GM12878 (cell line): ENCODE measurements at regions not wholly inside any gene's neighbourhood (a gene's known extent, or its start where the extent isn't known, plus 50 kb on each side); places are given as distances from the start of the nearest gene placed in this dataset.

ENCODE experiments used
- ATAC-seq: fragments of 200-7000 bp; cut with Tn5 transposase; 3 replicates; pipeline ENCODE4 v1.9.1; 2020; ENCODE audit warnings: mild to moderate bottlenecking, moderate library complexity
- BruUV-seq: library from RNA; stranded (reverse); fragments of 400-500 nt; replicated peaks from 2 replicates; lab custom pipeline; 2021; lab: Mats Ljungman, UMichigan
- CTCF ChIA-PET: fragments of 300-600 bp; sonication (Branson Sonifier 250); formaldehyde crosslinking; extraction: SDS; loops from one replicate; lab custom pipeline; 2021; ENCODE audit warnings: inconsistent platforms; lab: Yijun Ruan, JAX
- POLR2A ChIA-PET: fragments of 350-600 bp; formaldehyde crosslinking; extraction: SDS; loops from one replicate; lab custom pipeline; 2021; ENCODE audit warnings: inconsistent platforms; lab: Charles Lee
- RAD21 ChIA-PET: fragments of 300-600 bp; sonication (Branson Sonifier 250); formaldehyde crosslinking; loops from one replicate; lab custom pipeline; 2023; ENCODE audit warnings: antibody characterized with exemption; ENCODE audit not compliant: unreplicated experiment; lab: Charles Lee
- SMC1A ChIA-PET: fragments of 300-600 bp; sonication (Branson Sonifier 250); formaldehyde crosslinking; loops from one replicate; lab custom pipeline; 2023; ENCODE audit not compliant: unreplicated experiment, uncharacterized antibody; lab: Charles Lee
- DNase-seq: peaks from one replicate; pipeline ENCODE4 v3.0.0-alpha.2; 2011; ENCODE audit warnings: low read depth, low spot score
- FAIRE-seq: peaks from 3 replicates; lab custom pipeline; 2011; peaks lifted over from hg19 to GRCh38; lab: Jason Lieb, UNC
- H2AFZ ChIP-seq: 2 replicates; pipeline ENCODE4 v1.6.0; 2011; ENCODE audit warnings: low read depth, low read length, control low read depth; ENCODE audit not compliant: control insufficient read depth
- H3K27ac ChIP-seq: 2 replicates; pipeline ENCODE4 v1.5.1; 2011; ENCODE audit warnings: control low read depth; ENCODE audit not compliant: control insufficient read depth, insufficient read depth
- H3K27me3 ChIP-seq, 2 experiments: replicated peaks in 1 of 2; 2 replicates each; pipeline versions ENCODE4 v1.6.0 to v1.6.1; 2011; ENCODE audit warnings: low read length in 1 of 2; ENCODE audit not compliant: control insufficient read depth in 2 of 2, insufficient read depth in 2 of 2
- H3K36me3 ChIP-seq, 2 experiments: 2 replicates each; pipeline ENCODE4 v1.5.1; 2011; ENCODE audit warnings: low read length in 1 of 2; ENCODE audit not compliant: control insufficient read depth in 2 of 2, insufficient read depth in 2 of 2
- H3K4me1 ChIP-seq: 2 replicates; pipeline ENCODE4 v1.6.1; 2011; ENCODE audit warnings: mild to moderate bottlenecking, low read length, moderate library complexity, mixed read lengths; ENCODE audit not compliant: control insufficient read depth, insufficient read depth
- H3K4me2 ChIP-seq: 2 replicates; pipeline ENCODE4 v1.6.0; 2011; ENCODE audit warnings: control low read depth; ENCODE audit not compliant: control insufficient read depth, insufficient read depth
- H3K4me3 ChIP-seq: fragments of 200-600 bp; sonication (generic); 2 replicates; pipeline ENCODE4 v1.5.1; 2016
- H3K79me2 ChIP-seq: 2 replicates; pipeline ENCODE4 v1.6.0; 2011; ENCODE audit warnings: low read length; ENCODE audit not compliant: control insufficient read depth, insufficient read depth
- H3K9ac ChIP-seq: 2 replicates; pipeline ENCODE4 v1.8.0; 2011; ENCODE audit warnings: low read length, control low read depth, mixed read lengths; ENCODE audit not compliant: control insufficient read depth, insufficient read depth
- H3K9me3 ChIP-seq: replicated peaks from 3 replicates; pipeline ENCODE4 v1.5.1; 2011; ENCODE audit warnings: mild to moderate bottlenecking, low read length; ENCODE audit not compliant: control insufficient read depth, insufficient read depth
- H4K20me1 ChIP-seq: 2 replicates; pipeline ENCODE4 v1.6.0; 2011; ENCODE audit not compliant: control insufficient read depth, insufficient read depth
- BCL11A ChIP-seq: IDR thresholded peaks from 2 replicates; pipeline ENCODE4 v1.6.1; 2011; ENCODE audit warnings: low read depth, low read length
- BCL3 ChIP-seq: IDR thresholded peaks from 2 replicates; pipeline ENCODE4 v1.6.1; 2011; ENCODE audit warnings: borderline replicate concordance, low read depth, mild to moderate bottlenecking, moderate library complexity, low read length; ENCODE audit not compliant: insufficient read depth, poor library complexity, severe bottlenecking
- EGR1 ChIP-seq, 2 experiments: IDR thresholded peaks; 1 replicate in 1 of 2; 2 replicates in 1 of 2; pipeline ENCODE4 v1.6.1; 2011 to 2012; ENCODE audit warnings: low read depth in 2 of 2, low read length in 2 of 2, borderline replicate concordance in 1 of 2, mild to moderate bottlenecking in 1 of 2, moderate library complexity in 1 of 2
- EP300 ChIP-seq, 2 experiments: fragments of 150-350 bp in 1 of 2; IDR thresholded peaks; 2 replicates each; pipeline ENCODE4 v1.6.1; 2011 to 2012; ENCODE audit warnings: low read depth in 2 of 2, low read length in 2 of 2, borderline replicate concordance in 1 of 2, improper control_type of control experiment in 1 of 2, inconsistent platforms in 1 of 2; ENCODE audit not compliant: control insufficient read depth in 1 of 2
- JUND ChIP-seq: IDR thresholded peaks from 2 replicates; pipeline ENCODE4 v1.6.1; 2012; ENCODE audit warnings: low read depth, mild to moderate bottlenecking, low read length, improper control_type of control experiment, moderate library complexity
- MYB ChIP-seq: fragments of 150-350 bp; IDR thresholded peaks from 2 replicates; pipeline ENCODE4 v1.6.1; 2014; ENCODE audit warnings: mild to moderate bottlenecking, low read depth, low read length, borderline replicate concordance
- PBX3 ChIP-seq: IDR thresholded peaks from 2 replicates; pipeline ENCODE4 v1.6.1; 2011; ENCODE audit warnings: mild to moderate bottlenecking, low read depth, low read length, moderate library complexity; ENCODE audit not compliant: insufficient replicate concordance
- SUPT20H ChIP-seq: IDR thresholded peaks from 2 replicates; pipeline ENCODE4 v1.6.1; 2011; ENCODE audit warnings: low read depth, mild to moderate bottlenecking, low read length, moderate library complexity, borderline replicate concordance; ENCODE audit not compliant: control insufficient read depth
- TCF3 ChIP-seq: IDR thresholded peaks from 2 replicates; pipeline ENCODE4 v1.6.1; 2012; ENCODE audit warnings: low read depth, mild to moderate bottlenecking, low read length, borderline replicate concordance; ENCODE audit not compliant: insufficient read depth
- ZZZ3 ChIP-seq: IDR thresholded peaks from 2 replicates; pipeline ENCODE4 v1.6.1; 2011; ENCODE audit warnings: low read depth; ENCODE audit not compliant: control insufficient read depth, insufficient read length
- WGBS: methylation state at CpG from one replicate; pipeline ENCODE4 v1.1.6; 2016; ENCODE audit warnings: low lambda C conversion rate; ENCODE audit not compliant: insufficient replicate concordance, insufficient coverage; ENCODE audit errors: missing lambda C conversion rate; 5-methylcytosine and 5-hydroxymethylcytosine counted together
- in situ Hi-C: fragments of 300-500 bp; cut with MboI; formaldehyde crosslinking; loops from 9 replicates; pipeline ENCODE4 v1.14.3; 2018; ENCODE audit warnings: mixed read lengths
- intact Hi-C: fragments of 100-400 bp; cut with micrococcal nuclease; formaldehyde crosslinking; loops from one replicate; pipeline ENCODE4 v1.14.2; 2022; ENCODE audit not compliant: unreplicated experiment
- TF ChIP-seq, protein P1 (sequence below): fragments of 450-650 bp; IDR thresholded peaks from 2 replicates; pipeline ENCODE4 v1.6.1; 2017; ENCODE audit warnings: mild to moderate bottlenecking

GRCh38 chr9:7478646-7479045, 320.9 kb downstream of the DMAC1 start:
- Histone ChIP-seq H3K79me2 (no peaks in the 10 kb centered on the region), H4K20me1 (no peaks in the 10 kb centered on the region), H3K36me3 (no peaks in the 10 kb centered on the region), H3K27me3 (no peaks in the 10 kb centered on the region), H3K9me3 (no peaks in the 10 kb centered on the region), H3K9ac (no peak overlapping the region), H3K4me1 (no peaks in the 10 kb centered on the region), H3K4me3 (no peak overlapping the region), H3K4me2 (no peak overlapping the region), H3K27ac (no peak overlapping the region), H2AFZ (no peak overlapping the region)
- BruUV-seq: no TSS peak
- ATAC-seq (no peak), DNase-seq (no peak), FAIRE-seq (no peak)
- SMC1A ChIA-PET: interaction anchor here (0.6 kb wide), 1 partner anchor 405 kb away, joined by 3 read pairs; no protein-coding TSS in a partner anchor
- CTCF ChIA-PET: no interaction called here
- in situ Hi-C loops (no loop called here), intact Hi-C loops (no loop called here)
- RAD21 ChIA-PET: no interaction called here
- TF ChIP-seq PBX3 (no peak), BCL11A (no peak), SUPT20H (no peak), EGR1 (IDR thresholded peaks at IDR 0.05; ENCODE audit: borderline replicate concordance in 1 of 2, low read depth in 2 of 2, low read length in 2 of 2) (no peak), JUND (no peak), TCF3 (no peak), BCL3 (no peak), ZZZ3 (no peak), EP300 (IDR thresholded peaks at IDR 0.05; ENCODE audit: borderline replicate concordance in 1 of 2, control insufficient read depth in 1 of 2, low read depth in 2 of 2, low read length in 2 of 2) (no peak), MYB (no peak)
- TF ChIP-seq, protein P1, sequence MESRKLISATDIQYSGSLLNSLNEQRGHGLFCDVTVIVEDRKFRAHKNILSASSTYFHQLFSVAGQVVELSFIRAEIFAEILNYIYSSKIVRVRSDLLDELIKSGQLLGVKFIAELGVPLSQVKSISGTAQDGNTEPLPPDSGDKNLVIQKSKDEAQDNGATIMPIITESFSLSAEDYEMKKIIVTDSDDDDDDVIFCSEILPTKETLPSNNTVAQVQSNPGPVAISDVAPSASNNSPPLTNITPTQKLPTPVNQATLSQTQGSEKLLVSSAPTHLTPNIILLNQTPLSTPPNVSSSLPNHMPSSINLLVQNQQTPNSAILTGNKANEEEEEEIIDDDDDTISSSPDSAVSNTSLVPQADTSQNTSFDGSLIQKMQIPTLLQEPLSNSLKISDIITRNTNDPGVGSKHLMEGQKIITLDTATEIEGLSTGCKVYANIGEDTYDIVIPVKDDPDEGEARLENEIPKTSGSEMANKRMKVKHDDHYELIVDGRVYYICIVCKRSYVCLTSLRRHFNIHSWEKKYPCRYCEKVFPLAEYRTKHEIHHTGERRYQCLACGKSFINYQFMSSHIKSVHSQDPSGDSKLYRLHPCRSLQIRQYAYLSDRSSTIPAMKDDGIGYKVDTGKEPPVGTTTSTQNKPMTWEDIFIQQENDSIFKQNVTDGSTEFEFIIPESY: no peak
- POLR2A ChIA-PET: no interaction called here
- WGBS: 73% methylated on average over 2 of the region's 2 CpGs
